ENCODE measurements at regions not wholly inside any gene's neighbourhood (a gene's known extent, or its start where the extent isn't known, plus 50 kb on each side); places are given as distances from the start of the nearest gene placed in this dataset.
"Not testable (repeated sequence)": the region's sequence is repeated elsewhere in the genome, so short reads cannot be mapped to it uniquely, and the experiment has no call there.

GRCh38 chr5:120817044-120817985, 353.2 kb downstream of the PRR16 start:
- Mint-ChIP-seq H3K4me1 (no peaks in the 10 kb centered on the region), H3K36me3 (ENCODE audit: low read depth) (no peaks in the 10 kb centered on the region), H3K27ac (no peak overlapping the region), H3K27me3 (ENCODE audit: low read depth) (no peaks in the 10 kb centered on the region), H3K9me3 (peaks cover 19% of the 10 kb centered on the region), H3K4me3 (no peak overlapping the region)
- TF ChIP-seq CTCF (IDR thresholded peaks at IDR 0.05; ENCODE audit: unreplicated experiment in 3 of 3) = peak; percentile 43 to 55 (median 44)

GRCh38 chr5:120818128-120818527, 354.0 kb downstream of the PRR16 start:
- Mint-ChIP-seq H3K36me3 (ENCODE audit: low read depth) (no peaks in the 10 kb centered on the region), H3K4me1 (no peaks in the 10 kb centered on the region), H3K27me3 (ENCODE audit: low read depth) (no peaks in the 10 kb centered on the region), H3K4me3 (no peak overlapping the region), H3K27ac (no peak overlapping the region), H3K9me3 (peaks cover 17% of the 10 kb centered on the region)
- TF ChIP-seq CTCF (IDR thresholded peaks at IDR 0.05; ENCODE audit: unreplicated experiment in 3 of 3) = no peak

GRCh38 chr5:120823328-120823727, 359.2 kb downstream of the PRR16 start:
- no peaks in the 10 kb centered on the region for H3K36me3 Mint-ChIP-seq (ENCODE audit: low read depth)
- H3K4me1 Mint-ChIP-seq = no peaks in the 10 kb centered on the region
- H3K27me3 Mint-ChIP-seq (ENCODE audit: low read depth) = no peaks in the 10 kb centered on the region
- H3K27ac Mint-ChIP-seq = no peak overlapping the region
- no peak overlapping the region for H3K4me3 Mint-ChIP-seq
- no peak for TF ChIP-seq CTCF (IDR thresholded peaks at IDR 0.05; ENCODE audit: unreplicated experiment in 3 of 3)
- H3K9me3 Mint-ChIP-seq = peaks cover 3% of the 10 kb centered on the region

- not testable (repeated sequence) for H3K4me1 Mint-ChIP-seq; H3K27ac Mint-ChIP-seq; H3K9me3 Mint-ChIP-seq; H3K36me3 Mint-ChIP-seq (ENCODE audit: low read depth); H3K4me3 Mint-ChIP-seq; H3K27me3 Mint-ChIP-seq (ENCODE audit: low read depth)
Observed at GRCh38 chr5:120831646-120832045, 367.5 kb downstream of the PRR16 start.

GRCh38 chr5:120841830-120842229, 377.7 kb downstream of the PRR16 start:
- H3K27me3 Mint-ChIP-seq (ENCODE audit: low read depth) = no peaks in the 10 kb centered on the region
- peak overlapping the region in 2 of 3 experiments; percentile 25 to 46 for H3K27ac Mint-ChIP-seq
- TF ChIP-seq CTCF (IDR thresholded peaks at IDR 0.05; ENCODE audit: unreplicated experiment in 3 of 3) = no peak
- no peak overlapping the region for H3K4me3 Mint-ChIP-seq
- peaks cover 5% of the 10 kb centered on the region for H3K4me1 Mint-ChIP-seq
- no peaks in the 10 kb centered on the region for H3K36me3 Mint-ChIP-seq (ENCODE audit: low read depth)
- H3K9me3 Mint-ChIP-seq = no peaks in the 10 kb centered on the region

DNA sequence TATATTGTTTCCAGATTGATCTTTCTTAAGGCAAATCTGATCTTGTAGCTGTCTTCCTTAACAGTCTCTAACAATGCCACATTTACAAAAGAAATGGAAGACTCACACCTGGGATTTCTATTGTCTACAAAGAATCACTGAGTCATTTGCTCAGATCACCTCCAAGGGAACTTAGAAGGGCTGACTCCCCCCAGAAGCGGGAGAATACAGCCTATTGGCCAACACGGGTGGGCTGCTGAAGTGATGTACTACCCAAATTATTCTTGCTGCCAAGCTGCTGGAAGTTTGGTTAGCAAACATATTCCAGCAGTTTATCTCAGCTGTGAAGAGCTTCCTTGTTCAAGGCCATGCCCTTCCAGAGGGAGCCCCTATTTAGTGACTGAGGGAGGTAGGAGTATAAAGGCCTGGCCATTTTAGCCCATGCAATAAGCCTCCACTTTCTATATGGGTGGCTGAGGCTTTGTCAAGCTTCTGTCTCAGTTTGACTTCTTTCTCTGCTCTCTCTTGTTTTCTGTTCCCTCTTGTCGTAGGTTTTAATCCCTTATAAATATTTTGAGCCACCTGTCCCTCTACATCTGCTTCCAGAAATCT, 379.4 kb downstream of the PRR16 start:
- peaks cover 5% of the 10 kb centered on the region for H3K4me1 Mint-ChIP-seq
- no peaks in the 10 kb centered on the region for H3K27me3 Mint-ChIP-seq (ENCODE audit: low read depth)
- no peak overlapping the region for H3K27ac Mint-ChIP-seq
- no peak for TF ChIP-seq CTCF (IDR thresholded peaks at IDR 0.05; ENCODE audit: unreplicated experiment in 3 of 3)
- no peaks in the 10 kb centered on the region for H3K9me3 Mint-ChIP-seq
- no peaks in the 10 kb centered on the region for H3K36me3 Mint-ChIP-seq (ENCODE audit: low read depth)
- H3K4me3 Mint-ChIP-seq = no peak overlapping the region
